Endothelial cell of umbilical vein (primary cell): ENCODE measurements at regions not wholly inside any gene's neighbourhood (a gene's known extent, or its start where the extent isn't known, plus 50 kb on each side); places are given as distances from the start of the nearest gene placed in this dataset.

Source experiments
- BruUV-seq: library from RNA; stranded (reverse); fragments of 400-500 nt; replicated peaks from 2 replicates; lab custom pipeline; 2021; lab: Mats Ljungman, UMichigan
- CTCF ChIA-PET: fragments of 300-600, 350-600 bp; sonication (Branson Sonifier 250); formaldehyde crosslinking; loops from one replicate; lab custom pipeline; 2021; ENCODE audit warnings: antibody characterized with exemption, inconsistent platforms; lab: Charles Lee
- POLR2A ChIA-PET: fragments of 300-600, 350-600 bp; sonication (Branson Sonifier 250); formaldehyde crosslinking; loops from one replicate; lab custom pipeline; 2021; ENCODE audit warnings: antibody characterized with exemption, inconsistent platforms; lab: Charles Lee
- DNase-seq: peaks from one replicate; pipeline ENCODE4 v3.0.0-alpha.2; 2011; ENCODE audit warnings: low read depth, low spot score
- FAIRE-seq: peaks from 2 replicates; lab custom pipeline; 2011; peaks lifted over from hg19 to GRCh38; lab: Jason Lieb, UNC
- H2AFZ ChIP-seq: 2 replicates; pipeline ENCODE4 v1.6.0; 2012; ENCODE audit warnings: low read depth, low read length, control low read depth, inconsistent platforms
- H3K27ac ChIP-seq: 2 replicates; pipeline ENCODE4 v1.5.1; 2011; ENCODE audit warnings: low read depth, mild to moderate bottlenecking, control low read depth, low read length, moderate library complexity; ENCODE audit not compliant: insufficient read depth
- H3K27me3 ChIP-seq, 2 experiments: 2 replicates each; pipeline versions ENCODE4 v1.6.0 to v1.6.1; 2011; ENCODE audit warnings: low read length in 2 of 2, mixed read lengths in 1 of 2; ENCODE audit not compliant: control insufficient read depth in 2 of 2, insufficient read depth in 2 of 2
- H3K36me3 ChIP-seq, 2 experiments: 2 replicates in 1 of 2; 3 replicates in 1 of 2; pipeline ENCODE4 v1.5.1; 2011; ENCODE audit warnings: low read length in 2 of 2, mild to moderate bottlenecking in 1 of 2, moderate library complexity in 1 of 2; ENCODE audit not compliant: control insufficient read depth in 2 of 2, insufficient read depth in 2 of 2; ENCODE audit errors: extremely low read depth in 1 of 2
- H3K4me1 ChIP-seq: 3 replicates; pipeline ENCODE4 v1.5.1; 2011; ENCODE audit warnings: mild to moderate bottlenecking, low read length; ENCODE audit not compliant: control insufficient read depth, insufficient read depth; ENCODE audit errors: extremely low read depth
- H3K4me2 ChIP-seq: 2 replicates; pipeline ENCODE4 v1.6.1; 2011; ENCODE audit warnings: low read length, control low read depth, mixed read lengths; ENCODE audit not compliant: insufficient read depth
- H3K4me3 ChIP-seq, 3 experiments: fragments of 200-600 bp in 1 of 3; sonication (generic), shearing (Covaris generic) in 1 of 3; replicated peaks in 1 of 3; 2 replicates each; pipeline ENCODE4 v1.5.1; 2011 to 2016; ENCODE audit warnings: control low read depth in 3 of 3, low read length in 3 of 3, mild to moderate bottlenecking in 2 of 3, inconsistent platforms in 1 of 3, low read depth in 1 of 3, moderate library complexity in 1 of 3; ENCODE audit not compliant: insufficient read depth in 1 of 3
- H3K79me2 ChIP-seq: 2 replicates; pipeline ENCODE4 v1.6.0; 2012; ENCODE audit warnings: low read length, inconsistent platforms; ENCODE audit not compliant: control insufficient read depth, insufficient read depth
- H3K9ac ChIP-seq: replicated peaks from 2 replicates; pipeline ENCODE3; 2011; ENCODE audit warnings: low read length, control low read depth; ENCODE audit not compliant: insufficient read depth; ENCODE audit errors: extremely low read depth
- H3K9me1 ChIP-seq: replicated peaks from 3 replicates; pipeline ENCODE4 v1.6.0; 2011; ENCODE audit warnings: mild to moderate bottlenecking, low read length; ENCODE audit not compliant: control insufficient read depth, insufficient read depth; ENCODE audit errors: extremely low read depth
- H3K9me3 ChIP-seq: replicated peaks from 2 replicates; pipeline ENCODE4 v1.5.1; 2012; ENCODE audit warnings: low read length, inconsistent platforms; ENCODE audit not compliant: control insufficient read depth, insufficient read depth
- H4K20me1 ChIP-seq: replicated peaks from 2 replicates; pipeline ENCODE3; 2011; ENCODE audit warnings: mild to moderate bottlenecking, low read length; ENCODE audit not compliant: control insufficient read depth, insufficient read depth; ENCODE audit errors: extremely low read depth
- CTCF ChIP-seq, 2 donors: IDR thresholded peaks; 1 replicate in 1 of 2; 2 replicates in 1 of 2; pipeline ENCODE4 v1.5.1; 2011; ENCODE audit warnings: low read length in 2 of 2, mild to moderate bottlenecking in 2 of 2, moderate library complexity in 2 of 2, control low read depth in 1 of 2, inconsistent platforms in 1 of 2, low read depth in 1 of 2; ENCODE audit not compliant: insufficient read depth in 1 of 2; ENCODE audit errors: extremely low read depth in 1 of 2
- EZH2 ChIP-seq: IDR thresholded peaks from 2 replicates; pipeline ENCODE4 v1.6.1; 2012; ENCODE audit warnings: borderline replicate concordance, low read depth, mild to moderate bottlenecking, moderate library complexity, low read length, inconsistent platforms; ENCODE audit not compliant: severe bottlenecking
- FOS ChIP-seq: IDR thresholded peaks from 2 replicates; pipeline ENCODE4 v1.6.1; 2011; ENCODE audit warnings: mild to moderate bottlenecking, low read length, moderate library complexity, borderline replicate concordance; ENCODE audit not compliant: insufficient read depth
- GATA2 ChIP-seq: IDR thresholded peaks from 2 replicates; pipeline ENCODE4 v1.7.0; 2011; ENCODE audit warnings: low read depth, mild to moderate bottlenecking, moderate library complexity, mixed read lengths, low read length; ENCODE audit not compliant: insufficient read length, insufficient read depth
- JUN ChIP-seq: IDR thresholded peaks from 2 replicates; pipeline ENCODE4 v1.6.1; 2011; ENCODE audit warnings: borderline replicate concordance, low read depth; ENCODE audit not compliant: insufficient read length, insufficient read depth
- MAX ChIP-seq: IDR thresholded peaks from 2 replicates; pipeline ENCODE4 v1.6.1; 2011; ENCODE audit not compliant: insufficient read depth, insufficient read length
- MYC ChIP-seq: IDR thresholded peaks from one replicate; pipeline ENCODE4 v1.6.1; 2011; ENCODE audit warnings: mild to moderate bottlenecking, low read depth, low read length
- POLR2A ChIP-seq: IDR thresholded peaks from 2 replicates; pipeline ENCODE4 v1.6.1; 2012; ENCODE audit warnings: low read depth, mild to moderate bottlenecking, control low read depth, low read length
- POLR2AphosphoS5 ChIP-seq: IDR thresholded peaks from 2 replicates; pipeline ENCODE4 v1.6.1; 2012; ENCODE audit warnings: low read depth, mild to moderate bottlenecking, control low read depth, low read length, moderate library complexity; ENCODE audit not compliant: insufficient read depth
- dilution Hi-C: fragments of 300-500 bp; cut with MboI; formaldehyde crosslinking; loops from one replicate; pipeline ENCODE4 v1.15.0; 2019; ENCODE audit warnings: low sequenced_read_pairs; ENCODE audit not compliant: extremely low pct_ligation_motif_present
- intact Hi-C: fragments of 100-400 bp; cut with micrococcal nuclease; formaldehyde crosslinking; loops from one replicate; pipeline ENCODE4 v1.10.0; 2022

GRCh38 chr4:164358400-164358799 is 395.5 kb upstream of the SMIM31 start:
- dilution Hi-C loops = no loop called here

More at GRCh38 chr4:164358400-164358799, 395.5 kb upstream of the SMIM31 start:
- BruUV-seq = no TSS peak
- Histone ChIP-seq H3K9me1 (no peaks in the 10 kb centered on the region), H3K79me2 (no peaks in the 10 kb centered on the region), H3K4me1 (no peaks in the 10 kb centered on the region), H3K27me3 (no peaks in the 10 kb centered on the region), H3K4me2 (no peak overlapping the region), H3K9ac (no peak overlapping the region), H3K36me3 (no peaks in the 10 kb centered on the region), H3K4me3 (no peak overlapping the region), H3K9me3 (peaks cover 3% of the 10 kb centered on the region), H4K20me1 (no peaks in the 10 kb centered on the region), H3K27ac (no peak overlapping the region), H2AFZ (no peak overlapping the region)
- CTCF ChIA-PET = no interaction called here
- FAIRE-seq (no peak), DNase-seq (no peak)
- POLR2A ChIA-PET = no interaction called here
- no peak for TF ChIP-seq JUN
- no peak for TF ChIP-seq POLR2AphosphoS5
- no peak for TF ChIP-seq GATA2
- no peak for TF ChIP-seq EZH2
- TF ChIP-seq CTCF (IDR thresholded peaks at IDR 0.05; ENCODE audit: extremely low read depth in 1 of 2, insufficient read depth in 1 of 2, low read depth in 1 of 2, low read length in 2 of 2) = no peak
- no peak for TF ChIP-seq MYC
- no peak for TF ChIP-seq MAX
- no peak for TF ChIP-seq POLR2A
- no peak for TF ChIP-seq FOS
- intact Hi-C loops = no loop called here
